HFFc6 (cell line): ENCODE measurements at regions not wholly inside any gene's neighbourhood (a gene's known extent, or its start where the extent isn't known, plus 50 kb on each side); places are given as distances from the start of the nearest gene placed in this dataset.

Source experiments
- DNase-seq: peaks from one replicate; pipeline ENCODE4 v3.0.0-alpha.2; 2018
- H3K27ac Mint-ChIP-seq: 2 replicates; pipeline ENCODE4 v1.8.0; 2020; ENCODE audit warnings: mild to moderate bottlenecking, mixed read lengths
- H3K27me3 Mint-ChIP-seq: 2 replicates; pipeline ENCODE4 v1.8.0; 2021; ENCODE audit warnings: mild to moderate bottlenecking, moderate library complexity, mixed read lengths; ENCODE audit not compliant: insufficient read depth
- H3K36me3 Mint-ChIP-seq: 2 replicates; pipeline ENCODE4 v1.8.0; 2021; ENCODE audit warnings: low read depth, mixed read lengths
- H3K4me1 Mint-ChIP-seq: 2 replicates; pipeline ENCODE4 v1.8.0; 2020; ENCODE audit warnings: low read depth, mixed read lengths
- H3K4me3 Mint-ChIP-seq: 2 replicates; pipeline ENCODE4 v1.8.0; 2020; ENCODE audit warnings: mild to moderate bottlenecking, moderate library complexity, mixed read lengths
- H3K9me3 Mint-ChIP-seq: 2 replicates; pipeline ENCODE4 v1.8.0; 2020; ENCODE audit warnings: mild to moderate bottlenecking, mixed read lengths
- TF ChIP-seq, protein P1 (sequence below): fragments of 200-600 bp; sonication (generic); IDR thresholded peaks from 2 replicates; pipeline ENCODE4 v1.5.0; 2021; ENCODE audit warnings: antibody characterized with exemption, mild to moderate bottlenecking

DNA sequence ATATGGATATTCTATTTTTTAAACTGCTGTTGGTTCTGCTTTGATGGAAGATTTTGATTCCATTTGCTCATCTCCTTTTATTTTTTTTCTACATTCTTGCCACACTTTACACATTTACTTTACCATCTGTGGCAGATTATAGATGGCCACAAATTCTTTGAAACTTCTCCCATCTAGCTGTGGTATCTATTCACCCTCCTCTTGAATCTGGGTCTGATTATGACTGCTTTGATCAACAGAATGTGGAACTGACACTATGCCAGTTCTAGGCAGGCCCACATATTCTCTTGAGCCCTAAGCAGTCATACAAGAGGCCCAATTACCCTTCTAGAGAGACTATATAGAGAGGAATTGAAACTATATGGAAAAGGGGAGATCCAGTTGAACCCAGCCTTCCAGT lies 439.0 kb upstream of the PTGER4 start:
- no peak for DNase-seq
- Mint-ChIP-seq H3K36me3 (peaks cover 9% of the 10 kb centered on the region; the same call in 1 of the 2 replicates), H3K9me3 (peaks cover 11% of the 10 kb centered on the region), H3K27ac (no peak overlapping the region), H3K27me3 (no peaks in the 10 kb centered on the region; the same call in 1 of the 2 replicates), H3K4me3 (no peak overlapping the region), H3K4me1 (peaks cover 8% of the 10 kb centered on the region; the same call in 1 of the 2 replicates)
- TF ChIP-seq, protein P1, sequence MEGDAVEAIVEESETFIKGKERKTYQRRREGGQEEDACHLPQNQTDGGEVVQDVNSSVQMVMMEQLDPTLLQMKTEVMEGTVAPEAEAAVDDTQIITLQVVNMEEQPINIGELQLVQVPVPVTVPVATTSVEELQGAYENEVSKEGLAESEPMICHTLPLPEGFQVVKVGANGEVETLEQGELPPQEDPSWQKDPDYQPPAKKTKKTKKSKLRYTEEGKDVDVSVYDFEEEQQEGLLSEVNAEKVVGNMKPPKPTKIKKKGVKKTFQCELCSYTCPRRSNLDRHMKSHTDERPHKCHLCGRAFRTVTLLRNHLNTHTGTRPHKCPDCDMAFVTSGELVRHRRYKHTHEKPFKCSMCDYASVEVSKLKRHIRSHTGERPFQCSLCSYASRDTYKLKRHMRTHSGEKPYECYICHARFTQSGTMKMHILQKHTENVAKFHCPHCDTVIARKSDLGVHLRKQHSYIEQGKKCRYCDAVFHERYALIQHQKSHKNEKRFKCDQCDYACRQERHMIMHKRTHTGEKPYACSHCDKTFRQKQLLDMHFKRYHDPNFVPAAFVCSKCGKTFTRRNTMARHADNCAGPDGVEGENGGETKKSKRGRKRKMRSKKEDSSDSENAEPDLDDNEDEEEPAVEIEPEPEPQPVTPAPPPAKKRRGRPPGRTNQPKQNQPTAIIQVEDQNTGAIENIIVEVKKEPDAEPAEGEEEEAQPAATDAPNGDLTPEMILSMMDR = no peak

DNA sequence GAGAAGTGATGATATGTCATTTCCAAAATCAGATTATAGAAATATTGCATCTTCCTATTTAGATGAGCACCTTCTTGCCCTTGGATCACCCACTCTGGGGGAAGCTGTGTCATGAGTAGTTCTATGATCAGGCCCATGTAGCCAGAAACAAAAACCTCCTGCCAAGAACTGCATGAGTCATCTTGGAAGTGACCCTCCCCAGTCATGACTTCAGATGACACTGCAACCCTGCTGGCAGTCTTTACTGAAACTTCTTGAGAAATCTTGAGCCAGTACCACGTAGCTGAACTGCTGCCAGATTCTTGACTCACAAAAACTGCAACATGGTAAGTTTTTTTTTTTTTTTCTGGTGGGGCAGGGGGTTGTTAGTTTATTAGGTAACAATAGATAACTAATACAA lies 439.6 kb upstream of the PTGER4 start:
- TF ChIP-seq, protein P1 = no peak
- no peak overlapping the region for H3K4me3 Mint-ChIP-seq
- H3K36me3 Mint-ChIP-seq = peaks cover 9% of the 10 kb centered on the region; the same call in 1 of the 2 replicates
- DNase-seq = no peak
- no peaks in the 10 kb centered on the region for H3K27me3 Mint-ChIP-seq
- H3K4me1 Mint-ChIP-seq = peaks cover 8% of the 10 kb centered on the region; the same call in 1 of the 2 replicates
- H3K27ac Mint-ChIP-seq = no peak overlapping the region
- peaks cover 11% of the 10 kb centered on the region for H3K9me3 Mint-ChIP-seq

DNA sequence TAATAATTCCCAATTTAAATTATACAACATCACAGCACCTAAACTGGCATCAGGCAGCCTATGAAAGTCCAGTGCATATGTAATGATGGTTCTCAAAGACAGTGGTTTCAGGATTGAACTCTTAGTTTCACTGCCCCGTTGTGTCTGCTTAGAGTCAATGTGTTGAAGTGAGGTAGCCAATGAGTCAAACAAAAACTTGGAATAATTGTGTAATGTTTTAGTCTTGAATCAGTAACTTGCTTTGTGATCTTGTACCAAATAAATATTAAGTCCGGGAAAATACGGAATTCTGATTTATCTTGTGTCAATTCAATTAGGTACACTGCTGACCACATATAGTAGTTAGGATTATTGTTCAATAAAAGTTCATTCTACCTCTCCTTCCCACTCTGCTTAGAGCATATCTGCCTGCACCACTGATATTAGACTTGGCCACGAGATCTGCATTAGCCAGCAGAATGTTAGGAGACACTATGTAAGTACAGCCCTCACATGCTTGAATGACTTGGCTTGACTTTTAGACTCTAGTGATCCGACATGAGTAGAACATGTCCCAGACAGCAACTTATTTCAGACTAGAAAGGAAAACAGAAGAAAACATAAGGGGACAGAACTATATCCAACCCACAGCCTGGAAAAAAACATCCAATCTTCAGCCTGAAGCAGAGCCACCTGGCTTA lies 441.5 kb upstream of the PTGER4 start:
- H3K27me3 Mint-ChIP-seq = no peaks in the 10 kb centered on the region
- H3K36me3 Mint-ChIP-seq = peaks cover 9% of the 10 kb centered on the region; the same call in 1 of the 2 replicates
- DNase-seq = no peak

GRCh38 chr5:40235471-40236400 lies 444.0 kb upstream of the PTGER4 start:
- DNase-seq = no peak
- H3K36me3 Mint-ChIP-seq = peaks cover 8% of the 10 kb centered on the region; the same call in 1 of the 2 replicates
- no peaks in the 10 kb centered on the region for H3K27me3 Mint-ChIP-seq
- H3K9me3 Mint-ChIP-seq = peaks cover 9% of the 10 kb centered on the region
- H3K4me3 Mint-ChIP-seq = no peak overlapping the region
- H3K4me1 Mint-ChIP-seq = peaks cover 28% of the 10 kb centered on the region
- no peak overlapping the region for H3K27ac Mint-ChIP-seq
- TF ChIP-seq, protein P1 = no peak

More for the DNA sequence above, 441.5 kb upstream of the PTGER4 start:
- Mint-ChIP-seq H3K4me3 (no peak overlapping the region), H3K27ac (no peak overlapping the region), H3K9me3 (peaks cover 11% of the 10 kb centered on the region), H3K4me1 (peaks cover 15% of the 10 kb centered on the region)
- TF ChIP-seq, protein P1 = no peak

DNA sequence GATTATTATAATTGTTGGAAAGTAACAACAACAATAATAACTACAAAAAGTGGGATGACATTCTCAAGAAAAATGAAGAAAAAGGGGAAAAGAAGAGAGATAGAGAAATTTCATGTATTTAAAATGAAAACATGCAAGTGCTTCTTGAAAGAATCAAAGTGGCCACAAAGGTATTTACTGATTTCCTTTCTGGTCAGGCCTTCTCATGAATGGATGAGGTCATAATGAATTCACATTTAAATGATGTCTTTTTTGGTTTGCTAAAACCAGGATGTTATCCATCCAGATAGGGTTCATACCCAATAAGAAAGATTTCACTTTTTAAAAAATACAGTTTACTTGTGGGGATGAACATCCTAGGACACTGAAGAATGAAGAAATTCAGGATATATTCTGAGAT lies 446.4 kb upstream of the PTGER4 start:
- Mint-ChIP-seq H3K4me1 (peaks cover 44% of the 10 kb centered on the region), H3K27ac (no peak overlapping the region), H3K27me3 (no peaks in the 10 kb centered on the region), H3K36me3 (no peaks in the 10 kb centered on the region), H3K9me3 (no peaks in the 10 kb centered on the region), H3K4me3 (no peak overlapping the region)
- TF ChIP-seq, protein P1 = no peak
- DNase-seq = peak; percentile 6
